ENCODE measurements at regions not wholly inside any gene's neighbourhood (a gene's known extent, or its start where the extent isn't known, plus 50 kb on each side); places are given as distances from the start of the nearest gene placed in this dataset.

DNA sequence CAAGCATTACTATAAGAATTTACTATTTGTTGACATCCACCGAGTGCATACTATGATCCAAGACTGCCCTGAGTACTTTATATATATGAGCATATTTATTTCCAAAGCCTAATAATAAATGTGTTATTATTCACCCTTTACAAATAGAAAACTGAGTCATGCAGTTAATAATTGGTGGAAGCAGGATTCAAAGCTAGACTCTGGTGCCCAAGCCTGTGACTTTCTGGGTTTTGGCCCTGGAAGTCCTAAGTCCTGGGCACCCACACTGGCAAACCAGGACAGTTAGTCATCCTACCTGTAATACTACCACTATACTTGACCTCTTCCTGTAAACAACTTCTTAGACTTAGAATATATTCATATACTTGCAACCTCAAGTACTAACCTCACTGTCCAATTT, 257.4 kb upstream of the IRX5 start:
- TF ChIP-seq, protein P1, sequence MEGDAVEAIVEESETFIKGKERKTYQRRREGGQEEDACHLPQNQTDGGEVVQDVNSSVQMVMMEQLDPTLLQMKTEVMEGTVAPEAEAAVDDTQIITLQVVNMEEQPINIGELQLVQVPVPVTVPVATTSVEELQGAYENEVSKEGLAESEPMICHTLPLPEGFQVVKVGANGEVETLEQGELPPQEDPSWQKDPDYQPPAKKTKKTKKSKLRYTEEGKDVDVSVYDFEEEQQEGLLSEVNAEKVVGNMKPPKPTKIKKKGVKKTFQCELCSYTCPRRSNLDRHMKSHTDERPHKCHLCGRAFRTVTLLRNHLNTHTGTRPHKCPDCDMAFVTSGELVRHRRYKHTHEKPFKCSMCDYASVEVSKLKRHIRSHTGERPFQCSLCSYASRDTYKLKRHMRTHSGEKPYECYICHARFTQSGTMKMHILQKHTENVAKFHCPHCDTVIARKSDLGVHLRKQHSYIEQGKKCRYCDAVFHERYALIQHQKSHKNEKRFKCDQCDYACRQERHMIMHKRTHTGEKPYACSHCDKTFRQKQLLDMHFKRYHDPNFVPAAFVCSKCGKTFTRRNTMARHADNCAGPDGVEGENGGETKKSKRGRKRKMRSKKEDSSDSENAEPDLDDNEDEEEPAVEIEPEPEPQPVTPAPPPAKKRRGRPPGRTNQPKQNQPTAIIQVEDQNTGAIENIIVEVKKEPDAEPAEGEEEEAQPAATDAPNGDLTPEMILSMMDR (tag by site-specific recombination; IDR thresholded peaks at IDR 0.05), result no peak
- TF ChIP-seq, protein P2, sequence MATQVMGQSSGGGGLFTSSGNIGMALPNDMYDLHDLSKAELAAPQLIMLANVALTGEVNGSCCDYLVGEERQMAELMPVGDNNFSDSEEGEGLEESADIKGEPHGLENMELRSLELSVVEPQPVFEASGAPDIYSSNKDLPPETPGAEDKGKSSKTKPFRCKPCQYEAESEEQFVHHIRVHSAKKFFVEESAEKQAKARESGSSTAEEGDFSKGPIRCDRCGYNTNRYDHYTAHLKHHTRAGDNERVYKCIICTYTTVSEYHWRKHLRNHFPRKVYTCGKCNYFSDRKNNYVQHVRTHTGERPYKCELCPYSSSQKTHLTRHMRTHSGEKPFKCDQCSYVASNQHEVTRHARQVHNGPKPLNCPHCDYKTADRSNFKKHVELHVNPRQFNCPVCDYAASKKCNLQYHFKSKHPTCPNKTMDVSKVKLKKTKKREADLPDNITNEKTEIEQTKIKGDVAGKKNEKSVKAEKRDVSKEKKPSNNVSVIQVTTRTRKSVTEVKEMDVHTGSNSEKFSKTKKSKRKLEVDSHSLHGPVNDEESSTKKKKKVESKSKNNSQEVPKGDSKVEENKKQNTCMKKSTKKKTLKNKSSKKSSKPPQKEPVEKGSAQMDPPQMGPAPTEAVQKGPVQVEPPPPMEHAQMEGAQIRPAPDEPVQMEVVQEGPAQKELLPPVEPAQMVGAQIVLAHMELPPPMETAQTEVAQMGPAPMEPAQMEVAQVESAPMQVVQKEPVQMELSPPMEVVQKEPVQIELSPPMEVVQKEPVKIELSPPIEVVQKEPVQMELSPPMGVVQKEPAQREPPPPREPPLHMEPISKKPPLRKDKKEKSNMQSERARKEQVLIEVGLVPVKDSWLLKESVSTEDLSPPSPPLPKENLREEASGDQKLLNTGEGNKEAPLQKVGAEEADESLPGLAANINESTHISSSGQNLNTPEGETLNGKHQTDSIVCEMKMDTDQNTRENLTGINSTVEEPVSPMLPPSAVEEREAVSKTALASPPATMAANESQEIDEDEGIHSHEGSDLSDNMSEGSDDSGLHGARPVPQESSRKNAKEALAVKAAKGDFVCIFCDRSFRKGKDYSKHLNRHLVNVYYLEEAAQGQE (tag by site-specific recombination; IDR thresholded peaks at IDR 0.05), result no peak
- TF ChIP-seq, protein P3, sequence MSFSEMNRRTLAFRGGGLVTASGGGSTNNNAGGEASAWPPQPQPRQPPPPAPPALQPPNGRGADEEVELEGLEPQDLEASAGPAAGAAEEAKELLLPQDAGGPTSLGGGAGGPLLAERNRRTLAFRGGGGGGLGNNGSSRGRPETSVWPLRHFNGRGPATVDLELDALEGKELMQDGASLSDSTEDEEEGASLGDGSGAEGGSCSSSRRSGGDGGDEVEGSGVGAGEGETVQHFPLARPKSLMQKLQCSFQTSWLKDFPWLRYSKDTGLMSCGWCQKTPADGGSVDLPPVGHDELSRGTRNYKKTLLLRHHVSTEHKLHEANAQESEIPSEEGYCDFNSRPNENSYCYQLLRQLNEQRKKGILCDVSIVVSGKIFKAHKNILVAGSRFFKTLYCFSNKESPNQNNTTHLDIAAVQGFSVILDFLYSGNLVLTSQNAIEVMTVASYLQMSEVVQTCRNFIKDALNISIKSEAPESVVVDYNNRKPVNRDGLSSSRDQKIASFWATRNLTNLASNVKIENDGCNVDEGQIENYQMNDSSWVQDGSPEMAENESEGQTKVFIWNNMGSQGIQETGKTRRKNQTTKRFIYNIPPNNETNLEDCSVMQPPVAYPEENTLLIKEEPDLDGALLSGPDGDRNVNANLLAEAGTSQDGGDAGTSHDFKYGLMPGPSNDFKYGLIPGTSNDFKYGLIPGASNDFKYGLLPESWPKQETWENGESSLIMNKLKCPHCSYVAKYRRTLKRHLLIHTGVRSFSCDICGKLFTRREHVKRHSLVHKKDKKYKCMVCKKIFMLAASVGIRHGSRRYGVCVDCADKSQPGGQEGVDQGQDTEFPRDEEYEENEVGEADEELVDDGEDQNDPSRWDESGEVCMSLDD (tag by site-specific recombination; IDR thresholded peaks at IDR 0.05), result no peak
- TF ChIP-seq ZBTB20 (tag by site-specific recombination; IDR thresholded peaks at IDR 0.05) (no peak), ZNF24 (tag by site-specific recombination; IDR thresholded peaks at IDR 0.05) (no peak), YY1 (tag by site-specific recombination; IDR thresholded peaks at IDR 0.05) (no peak), ZBTB17 (tag by site-specific recombination; IDR thresholded peaks at IDR 0.05) (no peak)
